Endothelial cell of umbilical vein (primary cell): ENCODE measurements at regions not wholly inside any gene's neighbourhood (a gene's known extent, or its start where the extent isn't known, plus 50 kb on each side); places are given as distances from the start of the nearest gene placed in this dataset.

ENCODE experiments used
- BruUV-seq: library from RNA; stranded (reverse); fragments of 400-500 nt; replicated peaks from 2 replicates; lab custom pipeline; 2021; lab: Mats Ljungman, UMichigan
- CTCF ChIA-PET: fragments of 300-600, 350-600 bp; sonication (Branson Sonifier 250); formaldehyde crosslinking; loops from one replicate; lab custom pipeline; 2021; ENCODE audit warnings: antibody characterized with exemption, inconsistent platforms; lab: Charles Lee
- POLR2A ChIA-PET: fragments of 300-600, 350-600 bp; sonication (Branson Sonifier 250); formaldehyde crosslinking; loops from one replicate; lab custom pipeline; 2021; ENCODE audit warnings: antibody characterized with exemption, inconsistent platforms; lab: Charles Lee
- DNase-seq: peaks from one replicate; pipeline ENCODE4 v3.0.0-alpha.2; 2011; ENCODE audit warnings: low read depth, low spot score
- FAIRE-seq: peaks from 2 replicates; lab custom pipeline; 2011; peaks lifted over from hg19 to GRCh38; lab: Jason Lieb, UNC
- H2AFZ ChIP-seq: 2 replicates; pipeline ENCODE4 v1.6.0; 2012; ENCODE audit warnings: low read depth, low read length, control low read depth, inconsistent platforms
- H3K27ac ChIP-seq: 2 replicates; pipeline ENCODE4 v1.5.1; 2011; ENCODE audit warnings: low read depth, mild to moderate bottlenecking, control low read depth, low read length, moderate library complexity; ENCODE audit not compliant: insufficient read depth
- H3K27me3 ChIP-seq, 2 experiments: 2 replicates each; pipeline versions ENCODE4 v1.6.0 to v1.6.1; 2011; ENCODE audit warnings: low read length in 2 of 2, mixed read lengths in 1 of 2; ENCODE audit not compliant: control insufficient read depth in 2 of 2, insufficient read depth in 2 of 2
- H3K36me3 ChIP-seq, 2 experiments: 2 replicates in 1 of 2; 3 replicates in 1 of 2; pipeline ENCODE4 v1.5.1; 2011; ENCODE audit warnings: low read length in 2 of 2, mild to moderate bottlenecking in 1 of 2, moderate library complexity in 1 of 2; ENCODE audit not compliant: control insufficient read depth in 2 of 2, insufficient read depth in 2 of 2; ENCODE audit errors: extremely low read depth in 1 of 2
- H3K4me1 ChIP-seq: 3 replicates; pipeline ENCODE4 v1.5.1; 2011; ENCODE audit warnings: mild to moderate bottlenecking, low read length; ENCODE audit not compliant: control insufficient read depth, insufficient read depth; ENCODE audit errors: extremely low read depth
- H3K4me2 ChIP-seq: 2 replicates; pipeline ENCODE4 v1.6.1; 2011; ENCODE audit warnings: low read length, control low read depth, mixed read lengths; ENCODE audit not compliant: insufficient read depth
- H3K4me3 ChIP-seq, 3 experiments: fragments of 200-600 bp in 1 of 3; sonication (generic), shearing (Covaris generic) in 1 of 3; replicated peaks in 1 of 3; 2 replicates each; pipeline ENCODE4 v1.5.1; 2011 to 2016; ENCODE audit warnings: control low read depth in 3 of 3, low read length in 3 of 3, mild to moderate bottlenecking in 2 of 3, inconsistent platforms in 1 of 3, low read depth in 1 of 3, moderate library complexity in 1 of 3; ENCODE audit not compliant: insufficient read depth in 1 of 3
- H3K79me2 ChIP-seq: 2 replicates; pipeline ENCODE4 v1.6.0; 2012; ENCODE audit warnings: low read length, inconsistent platforms; ENCODE audit not compliant: control insufficient read depth, insufficient read depth
- H3K9ac ChIP-seq: replicated peaks from 2 replicates; pipeline ENCODE3; 2011; ENCODE audit warnings: low read length, control low read depth; ENCODE audit not compliant: insufficient read depth; ENCODE audit errors: extremely low read depth
- H3K9me1 ChIP-seq: replicated peaks from 3 replicates; pipeline ENCODE4 v1.6.0; 2011; ENCODE audit warnings: mild to moderate bottlenecking, low read length; ENCODE audit not compliant: control insufficient read depth, insufficient read depth; ENCODE audit errors: extremely low read depth
- H3K9me3 ChIP-seq: replicated peaks from 2 replicates; pipeline ENCODE4 v1.5.1; 2012; ENCODE audit warnings: low read length, inconsistent platforms; ENCODE audit not compliant: control insufficient read depth, insufficient read depth
- H4K20me1 ChIP-seq: replicated peaks from 2 replicates; pipeline ENCODE3; 2011; ENCODE audit warnings: mild to moderate bottlenecking, low read length; ENCODE audit not compliant: control insufficient read depth, insufficient read depth; ENCODE audit errors: extremely low read depth
- CTCF ChIP-seq, 2 donors: IDR thresholded peaks; 1 replicate in 1 of 2; 2 replicates in 1 of 2; pipeline ENCODE4 v1.5.1; 2011; ENCODE audit warnings: low read length in 2 of 2, mild to moderate bottlenecking in 2 of 2, moderate library complexity in 2 of 2, control low read depth in 1 of 2, inconsistent platforms in 1 of 2, low read depth in 1 of 2; ENCODE audit not compliant: insufficient read depth in 1 of 2; ENCODE audit errors: extremely low read depth in 1 of 2
- EZH2 ChIP-seq: IDR thresholded peaks from 2 replicates; pipeline ENCODE4 v1.6.1; 2012; ENCODE audit warnings: borderline replicate concordance, low read depth, mild to moderate bottlenecking, moderate library complexity, low read length, inconsistent platforms; ENCODE audit not compliant: severe bottlenecking
- FOS ChIP-seq: IDR thresholded peaks from 2 replicates; pipeline ENCODE4 v1.6.1; 2011; ENCODE audit warnings: mild to moderate bottlenecking, low read length, moderate library complexity, borderline replicate concordance; ENCODE audit not compliant: insufficient read depth
- GATA2 ChIP-seq: IDR thresholded peaks from 2 replicates; pipeline ENCODE4 v1.7.0; 2011; ENCODE audit warnings: low read depth, mild to moderate bottlenecking, moderate library complexity, mixed read lengths, low read length; ENCODE audit not compliant: insufficient read length, insufficient read depth
- JUN ChIP-seq: IDR thresholded peaks from 2 replicates; pipeline ENCODE4 v1.6.1; 2011; ENCODE audit warnings: borderline replicate concordance, low read depth; ENCODE audit not compliant: insufficient read length, insufficient read depth
- MAX ChIP-seq: IDR thresholded peaks from 2 replicates; pipeline ENCODE4 v1.6.1; 2011; ENCODE audit not compliant: insufficient read depth, insufficient read length
- MYC ChIP-seq: IDR thresholded peaks from one replicate; pipeline ENCODE4 v1.6.1; 2011; ENCODE audit warnings: mild to moderate bottlenecking, low read depth, low read length
- POLR2A ChIP-seq: IDR thresholded peaks from 2 replicates; pipeline ENCODE4 v1.6.1; 2012; ENCODE audit warnings: low read depth, mild to moderate bottlenecking, control low read depth, low read length
- POLR2AphosphoS5 ChIP-seq: IDR thresholded peaks from 2 replicates; pipeline ENCODE4 v1.6.1; 2012; ENCODE audit warnings: low read depth, mild to moderate bottlenecking, control low read depth, low read length, moderate library complexity; ENCODE audit not compliant: insufficient read depth
- dilution Hi-C: fragments of 300-500 bp; cut with MboI; formaldehyde crosslinking; loops from one replicate; pipeline ENCODE4 v1.15.0; 2019; ENCODE audit warnings: low sequenced_read_pairs; ENCODE audit not compliant: extremely low pct_ligation_motif_present
- intact Hi-C: fragments of 100-400 bp; cut with micrococcal nuclease; formaldehyde crosslinking; loops from one replicate; pipeline ENCODE4 v1.10.0; 2022

- dilution Hi-C loops (no loop called here), intact Hi-C loops (no loop called here)
- Histone ChIP-seq H3K36me3 (no peaks in the 10 kb centered on the region), H3K4me3 (no peak overlapping the region), H3K27me3 (peaks cover 20 to 21% of the 10 kb centered on the region in 2 experiments), H3K9me3 (no peaks in the 10 kb centered on the region), H4K20me1 (no peaks in the 10 kb centered on the region), H3K9me1 (no peaks in the 10 kb centered on the region), H2AFZ (no peak overlapping the region), H3K27ac (no peak overlapping the region), H3K9ac (no peak overlapping the region), H3K79me2 (no peaks in the 10 kb centered on the region), H3K4me2 (no peak overlapping the region), H3K4me1 (no peaks in the 10 kb centered on the region)
- TF ChIP-seq POLR2AphosphoS5 = no peak
- TF ChIP-seq JUN = no peak
- no peak for TF ChIP-seq CTCF (IDR thresholded peaks at IDR 0.05; ENCODE audit: extremely low read depth in 1 of 2, insufficient read depth in 1 of 2, low read depth in 1 of 2, low read length in 2 of 2)
- no peak for TF ChIP-seq MAX
- no peak for TF ChIP-seq GATA2
- TF ChIP-seq MYC = no peak
- TF ChIP-seq FOS = no peak
- no peak for TF ChIP-seq EZH2
- TF ChIP-seq POLR2A = no peak
- ChIA-PET CTCF (interaction anchor here (1.2 to 1.5 kb wide), 2 partner anchors 11 to 162 kb away, joined by 3 read pairs; no protein-coding TSS in a partner anchor), POLR2A (no interaction called here)
- DNase-seq (no peak), FAIRE-seq (no peak)
- no TSS peak for BruUV-seq
These were observed 51.0 kb upstream of the APC start for GRCh38 chr5:112686675-112687074.
